GM12892 (cell line): ENCODE measurements at regions not wholly inside any gene's neighbourhood (a gene's known extent, or its start where the extent isn't known, plus 50 kb on each side); places are given as distances from the start of the nearest gene placed in this dataset.

ENCODE experiments used
- POLR2A ChIP-seq: IDR thresholded peaks from 2 replicates; pipeline ENCODE4 v1.6.1; 2011; ENCODE audit warnings: low read depth, low read length, control low read depth
- TAF1 ChIP-seq: IDR thresholded peaks from 2 replicates; pipeline ENCODE4 v1.6.1; 2011; ENCODE audit warnings: low read depth, mild to moderate bottlenecking, control low read depth, low read length, borderline replicate concordance

DNA sequence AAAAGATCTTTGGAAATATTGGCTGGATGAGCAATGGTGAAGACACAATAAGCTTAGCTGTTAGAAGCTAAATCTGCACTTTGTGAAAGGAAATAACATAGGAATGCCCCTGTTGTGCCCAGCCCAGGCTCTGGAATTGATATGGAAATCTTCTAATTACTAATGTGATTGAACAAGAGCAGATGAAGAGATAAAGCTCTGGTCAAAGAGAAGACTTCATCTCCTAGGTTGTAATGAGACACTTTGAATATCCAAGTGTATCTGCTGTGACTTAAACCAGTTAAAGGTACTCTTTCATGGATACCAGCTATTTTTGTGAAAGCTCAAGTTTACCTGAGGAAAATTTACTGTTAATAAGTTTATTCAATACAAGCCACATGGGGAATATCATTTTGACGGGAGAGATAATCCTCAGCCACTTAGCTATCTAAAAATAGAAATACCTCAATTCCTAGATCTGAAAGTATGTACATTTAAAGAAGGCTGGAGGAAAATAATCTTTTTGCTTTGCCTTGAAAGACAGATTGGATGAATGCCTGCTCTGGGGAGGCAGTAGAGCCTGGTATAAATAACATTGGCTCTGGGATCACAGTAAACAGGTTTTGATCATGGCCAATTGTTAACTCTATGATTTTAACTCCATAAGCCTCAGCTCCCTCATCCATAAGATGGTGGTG lies 494.0 kb upstream of the B3GALT2 start:
- TF ChIP-seq TAF1 (no peak), POLR2A (no peak)
